HG03378 (cell line): ENCODE measurements at regions not wholly inside any gene's neighbourhood (a gene's known extent, or its start where the extent isn't known, plus 50 kb on each side); places are given as distances from the start of the nearest gene placed in this dataset.

Source experiments
- ATAC-seq: cut with Tn5 transposase; IDR thresholded peaks from one replicate; pipeline ENCODE4 v1.9.1; 2021; ENCODE audit warnings: mild to moderate bottlenecking, moderate library complexity; ENCODE audit not compliant: unreplicated experiment

GRCh38 chr2:16264491-16264890, 324.1 kb downstream of the MYCN start:
- ATAC-seq: no peak

- ATAC-seq: no peak
Measured at GRCh38 chr2:16263241-16263890, 323.0 kb downstream of the MYCN start.

GRCh38 chr2:16262526-16263178, 322.3 kb downstream of the MYCN start:
- no peak for ATAC-seq

- no peak for ATAC-seq
Measured at GRCh38 chr2:16261791-16262190, 321.4 kb downstream of the MYCN start.

- no peak for ATAC-seq
Measured at GRCh38 chr2:16261071-16261470, 320.7 kb downstream of the MYCN start.

GRCh38 chr2:16260041-16260830, 319.9 kb downstream of the MYCN start:
- ATAC-seq: no peak

- ATAC-seq: no peak
Measured at GRCh38 chr2:16259010-16259409, 318.7 kb downstream of the MYCN start.

GRCh38 chr2:16258350-16258749, 318.0 kb downstream of the MYCN start:
- no peak for ATAC-seq

- no peak for ATAC-seq
Measured at GRCh38 chr2:16257322-16258028, 317.1 kb downstream of the MYCN start.

- ATAC-seq: no peak
Measured at GRCh38 chr2:16256601-16257321, 316.4 kb downstream of the MYCN start.

GRCh38 chr2:16255120-16255519, 314.8 kb downstream of the MYCN start:
- ATAC-seq: no peak

GRCh38 chr2:16254356-16254965, 314.1 kb downstream of the MYCN start:
- ATAC-seq: no peak

GRCh38 chr2:16253291-16253690, 312.9 kb downstream of the MYCN start:
- no peak for ATAC-seq

- ATAC-seq: no peak
Measured at GRCh38 chr2:16252891-16253290, 312.5 kb downstream of the MYCN start.

- ATAC-seq: no peak
Measured at GRCh38 chr2:16252251-16252650, 311.9 kb downstream of the MYCN start.

- ATAC-seq: no peak
Measured at GRCh38 chr2:16251511-16252225, 311.3 kb downstream of the MYCN start.

- no peak for ATAC-seq
Measured at GRCh38 chr2:16250886-16251285, 310.5 kb downstream of the MYCN start.

GRCh38 chr2:16250466-16250865, 310.1 kb downstream of the MYCN start:
- ATAC-seq: no peak

GRCh38 chr2:16250056-16250425, 309.7 kb downstream of the MYCN start:
- no peak for ATAC-seq
